Fibroblast of skin of right biceps (primary cell): ENCODE measurements at regions not wholly inside any gene's neighbourhood (a gene's known extent, or its start where the extent isn't known, plus 50 kb on each side); places are given as distances from the start of the nearest gene placed in this dataset.
"Not testable (repeated sequence)": the region's sequence is repeated elsewhere in the genome, so short reads cannot be mapped to it uniquely, and the experiment has no call there.

ENCODE experiments used
- DNase-seq: peaks from one replicate; pipeline ENCODE4 v3.0.0-alpha.2; 2013

- no peak for DNase-seq
Measured at GRCh38 chr15:95150466-95150865, 919.1 kb downstream of the MCTP2 start.

- DNase-seq = no peak
Measured at GRCh38 chr15:95152741-95153140, 921.4 kb downstream of the MCTP2 start.

GRCh38 chr15:95153201-95153600, 921.8 kb downstream of the MCTP2 start:
- DNase-seq = not testable (repeated sequence)

- DNase-seq = no peak
Measured at GRCh38 chr15:95160316-95160715, 929.0 kb downstream of the MCTP2 start.

- no peak for DNase-seq
Measured at GRCh38 chr15:95162069-95162468, 930.7 kb downstream of the MCTP2 start.

GRCh38 chr15:95162531-95162930, 931.2 kb downstream of the MCTP2 start:
- no peak for DNase-seq

GRCh38 chr15:95162967-95163531, 931.7 kb downstream of the MCTP2 start:
- peak; percentile 84 for DNase-seq

- no peak for DNase-seq
Measured at GRCh38 chr15:95168152-95168551, 936.8 kb downstream of the MCTP2 start.

- DNase-seq = no peak
Measured at GRCh38 chr15:95168951-95169431, 937.6 kb downstream of the MCTP2 start.

- peak; percentile 65 for DNase-seq
Measured at GRCh38 chr15:95169541-95170459, 938.4 kb downstream of the MCTP2 start.

GRCh38 chr15:95170561-95171380, 939.4 kb downstream of the MCTP2 start:
- DNase-seq = no peak

GRCh38 chr15:95171564-95171963, 940.2 kb downstream of the MCTP2 start:
- no peak for DNase-seq

GRCh38 chr15:95174301-95175259, 943.2 kb downstream of the MCTP2 start:
- no peak for DNase-seq

GRCh38 chr15:95175914-95176658, 944.7 kb downstream of the MCTP2 start:
- DNase-seq = peak; percentile 36

- no peak for DNase-seq
Measured at GRCh38 chr15:95176794-95177577, 945.6 kb downstream of the MCTP2 start.

- no peak for DNase-seq
Measured at GRCh38 chr15:95180530-95180929, 949.2 kb downstream of the MCTP2 start.

- no peak for DNase-seq
Measured at GRCh38 chr15:95182091-95182490, 950.7 kb downstream of the MCTP2 start.

GRCh38 chr15:95192923-95193322, 961.6 kb downstream of the MCTP2 start:
- DNase-seq = no peak

GRCh38 chr15:95194746-95195145, 963.4 kb downstream of the MCTP2 start:
- DNase-seq = no peak

- no peak for DNase-seq
Measured at GRCh38 chr15:95196176-95196915, 965.0 kb downstream of the MCTP2 start.
